Caco-2 (cell line): ENCODE measurements at regions not wholly inside any gene's neighbourhood (a gene's known extent, or its start where the extent isn't known, plus 50 kb on each side); places are given as distances from the start of the nearest gene placed in this dataset.

Source experiments
- BruUV-seq: library from RNA; stranded (reverse); fragments of 400-500 nt; replicated peaks from 2 replicates; lab custom pipeline; 2021; lab: Mats Ljungman, UMichigan
- CTCF ChIA-PET: fragments of 300-600 bp; sonication (Branson Sonifier 250); formaldehyde crosslinking; loops from one replicate; lab custom pipeline; 2022; ENCODE audit warnings: antibody characterized with exemption; lab: Charles Lee
- POLR2A ChIA-PET: fragments of 300-600 bp; sonication (Branson Sonifier 250); formaldehyde crosslinking; loops from one replicate; lab custom pipeline; 2022; ENCODE audit warnings: antibody characterized with exemption; lab: Charles Lee
- DNase-seq, 2 experiments: peaks; one replicate each; pipeline versions ENCODE4 v3.0.0 to v3.0.0-alpha.2; 2020 to 2022
- H3K27me3 ChIP-seq: replicated peaks from 2 replicates; pipeline ENCODE4 v1.6.0; 2011; ENCODE audit warnings: low read length; ENCODE audit not compliant: control insufficient read depth, insufficient read depth
- H3K36me3 ChIP-seq: 2 replicates; pipeline ENCODE4 v1.5.1; 2011; ENCODE audit warnings: low read length; ENCODE audit not compliant: control insufficient read depth, insufficient read depth
- H3K4me1 ChIP-seq: fragments of 250-450 bp; sonication (Bioruptor Pico); 2 replicates; pipeline ENCODE4 v1.5.1; 2020; ENCODE audit warnings: mild to moderate bottlenecking
- H3K4me3 ChIP-seq: 2 replicates; pipeline ENCODE4 v1.5.1; 2011; ENCODE audit warnings: low read depth, mild to moderate bottlenecking, control low read depth, low read length
- H3K9me3 ChIP-seq: fragments of 250-450 bp; sonication (Bioruptor Pico); 2 replicates; pipeline ENCODE4 v1.5.1; 2020; ENCODE audit warnings: mild to moderate bottlenecking, moderate library complexity
- H3K27ac Mint-ChIP-seq: one replicate; pipeline ENCODE4 v1.8.0; 2022; ENCODE audit warnings: mixed read lengths; ENCODE audit not compliant: unreplicated experiment
- H3K27me3 Mint-ChIP-seq: one replicate; pipeline ENCODE4 v1.8.0; 2022; ENCODE audit warnings: mixed read lengths; ENCODE audit not compliant: insufficient read depth, unreplicated experiment
- H3K36me3 Mint-ChIP-seq: one replicate; pipeline ENCODE4 v1.8.0; 2022; ENCODE audit warnings: mild to moderate bottlenecking, mixed read lengths; ENCODE audit not compliant: insufficient read depth, unreplicated experiment
- H3K4me1 Mint-ChIP-seq: one replicate; pipeline ENCODE4 v1.8.0; 2022; ENCODE audit warnings: low read depth, mixed read lengths; ENCODE audit not compliant: unreplicated experiment
- H3K4me3 Mint-ChIP-seq: one replicate; pipeline ENCODE4 v1.8.0; 2022; ENCODE audit warnings: mild to moderate bottlenecking, moderate library complexity, mixed read lengths; ENCODE audit not compliant: unreplicated experiment
- H3K9me3 Mint-ChIP-seq: one replicate; pipeline ENCODE4 v1.8.0; 2022; ENCODE audit warnings: mixed read lengths; ENCODE audit not compliant: unreplicated experiment
- intact Hi-C: fragments of 100-400 bp; cut with micrococcal nuclease; formaldehyde crosslinking; loops from one replicate; pipeline ENCODE4 v1.10.0; 2022; ENCODE audit not compliant: unreplicated experiment
- TF ChIP-seq, protein P1 (sequence below), 2 experiments: fragments of 200-600 bp in 1 of 2; IDR thresholded peaks; 1 replicate in 1 of 2; 2 replicates in 1 of 2; pipeline versions ENCODE4 v1.5.1 to v1.8.0; 2011 to 2022; ENCODE audit warnings: antibody characterized with exemption in 1 of 2, control low read depth in 1 of 2, inconsistent platforms in 1 of 2, low read depth in 1 of 2, low read length in 1 of 2, mild to moderate bottlenecking in 1 of 2, moderate library complexity in 1 of 2; ENCODE audit not compliant: insufficient read depth in 1 of 2, severe bottlenecking in 1 of 2, unreplicated experiment in 1 of 2

DNA sequence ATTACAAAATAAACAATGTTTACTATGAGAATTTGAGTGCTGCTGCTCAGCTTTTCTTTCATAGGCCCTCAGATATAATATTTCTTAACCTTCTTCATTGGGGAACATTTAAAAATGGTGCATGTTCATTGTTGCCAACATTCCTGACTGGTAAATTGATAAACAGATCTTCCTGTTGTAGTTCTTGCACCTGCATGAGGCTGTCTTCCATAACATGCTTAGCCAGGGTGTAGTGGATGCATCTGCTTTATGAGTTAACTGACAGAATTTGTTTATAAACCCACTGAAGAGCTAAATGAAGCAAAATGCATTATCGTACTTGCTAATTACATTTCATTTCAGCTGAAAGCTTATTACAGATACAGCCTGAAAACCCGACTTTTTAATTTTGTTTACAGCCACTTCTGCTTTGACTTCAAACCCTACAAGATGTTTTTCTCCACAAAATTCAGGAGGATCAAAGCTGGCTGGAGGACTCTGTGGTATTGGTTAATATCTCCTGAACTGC is 177.2 kb downstream of the SEM1 start:
- Mint-ChIP-seq H3K36me3 (no peaks in the 10 kb centered on the region), H3K27me3 (peaks cover 28% of the 10 kb centered on the region), H3K4me3 (no peak overlapping the region), H3K4me1 (no peaks in the 10 kb centered on the region), H3K27ac (no peak overlapping the region), H3K9me3 (no peaks in the 10 kb centered on the region)
- no TSS peak for BruUV-seq
- H3K36me3 ChIP-seq: no peaks in the 10 kb centered on the region
- POLR2A ChIA-PET: no interaction called here
- no peaks in the 10 kb centered on the region for H3K9me3 ChIP-seq
- CTCF ChIA-PET: no interaction called here
- peaks cover 2% of the 10 kb centered on the region; the same call in 1 of the 2 replicates for H3K27me3 ChIP-seq
- TF ChIP-seq, protein P1, sequence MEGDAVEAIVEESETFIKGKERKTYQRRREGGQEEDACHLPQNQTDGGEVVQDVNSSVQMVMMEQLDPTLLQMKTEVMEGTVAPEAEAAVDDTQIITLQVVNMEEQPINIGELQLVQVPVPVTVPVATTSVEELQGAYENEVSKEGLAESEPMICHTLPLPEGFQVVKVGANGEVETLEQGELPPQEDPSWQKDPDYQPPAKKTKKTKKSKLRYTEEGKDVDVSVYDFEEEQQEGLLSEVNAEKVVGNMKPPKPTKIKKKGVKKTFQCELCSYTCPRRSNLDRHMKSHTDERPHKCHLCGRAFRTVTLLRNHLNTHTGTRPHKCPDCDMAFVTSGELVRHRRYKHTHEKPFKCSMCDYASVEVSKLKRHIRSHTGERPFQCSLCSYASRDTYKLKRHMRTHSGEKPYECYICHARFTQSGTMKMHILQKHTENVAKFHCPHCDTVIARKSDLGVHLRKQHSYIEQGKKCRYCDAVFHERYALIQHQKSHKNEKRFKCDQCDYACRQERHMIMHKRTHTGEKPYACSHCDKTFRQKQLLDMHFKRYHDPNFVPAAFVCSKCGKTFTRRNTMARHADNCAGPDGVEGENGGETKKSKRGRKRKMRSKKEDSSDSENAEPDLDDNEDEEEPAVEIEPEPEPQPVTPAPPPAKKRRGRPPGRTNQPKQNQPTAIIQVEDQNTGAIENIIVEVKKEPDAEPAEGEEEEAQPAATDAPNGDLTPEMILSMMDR (IDR thresholded peaks at IDR 0.05; ENCODE audit: insufficient read depth in 1 of 2, low read depth in 1 of 2, low read length in 1 of 2, severe bottlenecking in 1 of 2, unreplicated experiment in 1 of 2): no peak
- DNase-seq: no peak
- no peaks in the 10 kb centered on the region for H3K4me1 ChIP-seq
- intact Hi-C loops: no loop called here
- no peak overlapping the region for H3K4me3 ChIP-seq

DNA sequence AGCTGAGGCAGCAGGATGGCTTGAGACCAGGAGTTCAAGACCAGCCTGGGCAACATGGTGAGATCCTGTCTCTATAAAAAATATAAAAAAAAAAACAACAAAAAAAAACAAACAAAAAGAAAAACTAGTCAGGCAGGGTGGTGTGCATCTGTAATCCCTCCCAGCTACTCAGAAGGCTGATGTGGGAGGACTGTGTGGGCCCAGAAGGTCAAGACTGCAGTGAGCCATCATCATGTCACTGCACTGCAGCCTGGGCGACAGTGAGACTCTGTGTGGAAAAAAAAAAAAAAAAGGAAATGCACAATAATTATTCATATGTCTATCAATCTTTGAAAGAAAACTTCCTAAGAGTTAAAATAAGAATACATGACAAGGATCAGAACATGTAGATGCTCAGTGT is 178.3 kb downstream of the SEM1 start:
- Histone ChIP-seq H3K36me3 (no peaks in the 10 kb centered on the region), H3K4me3 (no peak overlapping the region), H3K4me1 (no peaks in the 10 kb centered on the region), H3K9me3 (no peaks in the 10 kb centered on the region), H3K27me3 (peaks cover 2% of the 10 kb centered on the region; the same call in 1 of the 2 replicates)
- Mint-ChIP-seq H3K27me3 (peaks cover 30% of the 10 kb centered on the region), H3K36me3 (no peaks in the 10 kb centered on the region), H3K9me3 (no peaks in the 10 kb centered on the region), H3K4me1 (no peaks in the 10 kb centered on the region), H3K27ac (no peak overlapping the region), H3K4me3 (no peak overlapping the region)
- TF ChIP-seq, protein P1 (IDR thresholded peaks at IDR 0.05; ENCODE audit: insufficient read depth in 1 of 2, low read depth in 1 of 2, low read length in 1 of 2, severe bottlenecking in 1 of 2, unreplicated experiment in 1 of 2): no peak
- CTCF ChIA-PET: no interaction called here
- no peak for DNase-seq
- intact Hi-C loops: no loop called here
- POLR2A ChIA-PET: no interaction called here
- no TSS peak for BruUV-seq

DNA sequence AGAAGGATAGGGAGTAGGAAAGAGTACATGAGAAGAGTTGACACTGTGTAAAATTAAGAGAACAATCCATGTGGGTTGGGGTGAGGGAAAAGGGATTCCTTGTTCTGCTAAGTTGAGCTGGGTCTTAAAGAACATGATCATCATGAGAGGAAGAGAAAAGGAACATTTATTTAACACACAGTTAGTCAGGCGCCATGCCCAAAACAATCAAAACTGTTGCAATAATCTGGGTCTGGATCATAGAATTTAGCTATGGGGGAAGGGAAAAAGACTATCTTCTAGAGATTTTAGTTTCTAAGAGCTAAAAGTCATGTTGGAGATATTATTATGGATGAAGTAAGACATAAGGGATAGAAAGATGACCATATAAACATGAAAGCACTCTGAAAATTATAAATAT is 178.9 kb downstream of the SEM1 start:
- no TSS peak for BruUV-seq
- no peaks in the 10 kb centered on the region for H3K9me3 Mint-ChIP-seq
- no peaks in the 10 kb centered on the region for H3K36me3 Mint-ChIP-seq
- H3K27ac Mint-ChIP-seq: no peak overlapping the region
- Histone ChIP-seq H3K4me1 (no peaks in the 10 kb centered on the region), H3K27me3 (peaks cover 2% of the 10 kb centered on the region; the same call in 1 of the 2 replicates), H3K4me3 (no peak overlapping the region), H3K36me3 (no peaks in the 10 kb centered on the region), H3K9me3 (no peaks in the 10 kb centered on the region)
- TF ChIP-seq, protein P1 (IDR thresholded peaks at IDR 0.05; ENCODE audit: insufficient read depth in 1 of 2, low read depth in 1 of 2, low read length in 1 of 2, severe bottlenecking in 1 of 2, unreplicated experiment in 1 of 2): no peak
- H3K27me3 Mint-ChIP-seq: peaks cover 30% of the 10 kb centered on the region
- POLR2A ChIA-PET: no interaction called here
- CTCF ChIA-PET: no interaction called here
- no peak for DNase-seq
- no peak overlapping the region for H3K4me3 Mint-ChIP-seq
- intact Hi-C loops: no loop called here
- H3K4me1 Mint-ChIP-seq: no peaks in the 10 kb centered on the region
